Breast epithelium (tissue), 3 donors: ENCODE measurements at regions not wholly inside any gene's neighbourhood (a gene's known extent, or its start where the extent isn't known, plus 50 kb on each side); places are given as distances from the start of the nearest gene placed in this dataset.

Source experiments
- POLR2AphosphoS5 ChIP-seq, 3 donors: sonication (generic); formaldehyde crosslinking; IDR thresholded peaks; one replicate each; pipeline ENCODE4 v1.6.1; 2017; ENCODE audit warnings: antibody characterized with exemption in 3 of 3
- TF ChIP-seq, protein P1 (sequence below), 3 donors: fragments of 450-650 bp; IDR thresholded peaks; one replicate each; pipeline ENCODE4 v1.5.1; 2016 to 2017; ENCODE audit warnings: antibody characterized with exemption in 3 of 3, mild to moderate bottlenecking in 3 of 3, moderate library complexity in 3 of 3

DNA sequence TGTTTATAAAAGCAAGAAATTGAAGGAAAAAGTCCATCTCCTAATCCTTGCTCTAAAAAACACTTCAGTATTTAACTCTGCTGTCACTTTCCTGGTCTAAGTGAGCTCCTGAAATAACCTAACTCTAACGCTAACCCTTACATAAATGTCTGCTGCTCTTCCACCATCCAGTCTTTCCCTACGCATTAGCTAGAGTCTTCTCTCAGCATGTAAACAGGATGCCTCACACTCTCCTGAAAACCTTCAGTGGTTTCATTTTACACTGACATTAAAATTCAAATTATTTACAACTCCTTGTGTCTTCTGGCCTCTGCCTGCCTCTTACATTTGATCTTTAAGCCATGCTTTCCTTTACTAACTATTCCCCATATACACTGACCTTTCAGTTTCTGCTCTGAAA lies 697.6 kb upstream of the CXADR start:
- TF ChIP-seq, protein P1, sequence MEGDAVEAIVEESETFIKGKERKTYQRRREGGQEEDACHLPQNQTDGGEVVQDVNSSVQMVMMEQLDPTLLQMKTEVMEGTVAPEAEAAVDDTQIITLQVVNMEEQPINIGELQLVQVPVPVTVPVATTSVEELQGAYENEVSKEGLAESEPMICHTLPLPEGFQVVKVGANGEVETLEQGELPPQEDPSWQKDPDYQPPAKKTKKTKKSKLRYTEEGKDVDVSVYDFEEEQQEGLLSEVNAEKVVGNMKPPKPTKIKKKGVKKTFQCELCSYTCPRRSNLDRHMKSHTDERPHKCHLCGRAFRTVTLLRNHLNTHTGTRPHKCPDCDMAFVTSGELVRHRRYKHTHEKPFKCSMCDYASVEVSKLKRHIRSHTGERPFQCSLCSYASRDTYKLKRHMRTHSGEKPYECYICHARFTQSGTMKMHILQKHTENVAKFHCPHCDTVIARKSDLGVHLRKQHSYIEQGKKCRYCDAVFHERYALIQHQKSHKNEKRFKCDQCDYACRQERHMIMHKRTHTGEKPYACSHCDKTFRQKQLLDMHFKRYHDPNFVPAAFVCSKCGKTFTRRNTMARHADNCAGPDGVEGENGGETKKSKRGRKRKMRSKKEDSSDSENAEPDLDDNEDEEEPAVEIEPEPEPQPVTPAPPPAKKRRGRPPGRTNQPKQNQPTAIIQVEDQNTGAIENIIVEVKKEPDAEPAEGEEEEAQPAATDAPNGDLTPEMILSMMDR (IDR thresholded peaks at IDR 0.05): no peak
- no peak for TF ChIP-seq POLR2AphosphoS5 (IDR thresholded peaks at IDR 0.05)
